RWPE2 (cell line): ENCODE measurements at regions not wholly inside any gene's neighbourhood (a gene's known extent, or its start where the extent isn't known, plus 50 kb on each side); places are given as distances from the start of the nearest gene placed in this dataset.

Experiments used
- ATAC-seq: fragments of 200-7000 bp; cut with Tn5 transposase; 3 replicates; pipeline ENCODE4 v1.9.1; 2021; ENCODE audit warnings: low read depth
- DNase-seq: peaks from one replicate; pipeline ENCODE4 v3.0.0-alpha.2; 2020; ENCODE audit warnings: low spot score
- H3K27ac ChIP-seq: fragments of 450-650 bp; 2 replicates; pipeline ENCODE4 v1.5.1; 2017; ENCODE audit warnings: mild to moderate bottlenecking; ENCODE audit not compliant: poor library complexity, severe bottlenecking
- H3K27me3 ChIP-seq: fragments of 250-450 bp; sonication (Bioruptor Pico); 2 replicates; pipeline ENCODE4 v1.5.1; 2021; ENCODE audit warnings: mild to moderate bottlenecking, moderate library complexity; ENCODE audit not compliant: insufficient read depth, poor library complexity, severe bottlenecking
- H3K36me3 ChIP-seq: fragments of 250-450 bp; sonication (Bioruptor Pico); 2 replicates; pipeline ENCODE4 v1.5.1; 2020; ENCODE audit warnings: low read depth, mild to moderate bottlenecking, moderate library complexity
- H3K4me1 ChIP-seq: fragments of 250-450 bp; sonication (Bioruptor Pico); 2 replicates; pipeline ENCODE4 v1.5.1; 2021; ENCODE audit warnings: mild to moderate bottlenecking, moderate library complexity; ENCODE audit not compliant: insufficient read depth, poor library complexity, severe bottlenecking
- H3K4me3 ChIP-seq: fragments of 250-450 bp; sonication (Bioruptor Pico); 2 replicates; pipeline ENCODE4 v1.5.1; 2021; ENCODE audit warnings: mild to moderate bottlenecking, moderate library complexity; ENCODE audit not compliant: severe bottlenecking
- H3K9me3 ChIP-seq: fragments of 250-450 bp; sonication (Bioruptor Pico); 2 replicates; pipeline ENCODE4 v1.5.1; 2021; ENCODE audit warnings: mild to moderate bottlenecking, moderate library complexity; ENCODE audit not compliant: severe bottlenecking
- TF ChIP-seq, protein P1 (sequence below): fragments of 450-650 bp; IDR thresholded peaks from one replicate; pipeline ENCODE4 v1.5.1; 2017; ENCODE audit warnings: mild to moderate bottlenecking, moderate library complexity; ENCODE audit not compliant: poor library complexity, severe bottlenecking

DNA sequence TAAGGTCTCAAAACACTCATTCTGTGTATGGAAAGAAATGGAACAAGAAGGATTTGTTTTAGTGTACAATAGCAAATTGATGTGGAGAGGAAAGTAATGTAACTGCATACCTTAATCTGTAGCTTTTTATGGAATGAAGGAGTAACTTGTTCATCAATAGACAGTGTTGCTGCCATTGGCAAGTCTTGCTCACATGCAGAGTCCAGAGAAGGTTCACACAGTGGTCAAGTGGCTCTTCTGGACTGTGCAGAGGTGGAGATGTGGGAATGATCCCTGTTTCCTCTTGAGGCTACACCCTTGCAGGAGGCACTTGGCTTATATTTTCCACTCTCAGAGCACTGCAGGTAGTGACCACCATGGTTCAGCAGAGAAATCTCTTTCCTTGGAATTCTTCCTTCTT, 132.9 kb upstream of the ANKH start:
- TF ChIP-seq, protein P1, sequence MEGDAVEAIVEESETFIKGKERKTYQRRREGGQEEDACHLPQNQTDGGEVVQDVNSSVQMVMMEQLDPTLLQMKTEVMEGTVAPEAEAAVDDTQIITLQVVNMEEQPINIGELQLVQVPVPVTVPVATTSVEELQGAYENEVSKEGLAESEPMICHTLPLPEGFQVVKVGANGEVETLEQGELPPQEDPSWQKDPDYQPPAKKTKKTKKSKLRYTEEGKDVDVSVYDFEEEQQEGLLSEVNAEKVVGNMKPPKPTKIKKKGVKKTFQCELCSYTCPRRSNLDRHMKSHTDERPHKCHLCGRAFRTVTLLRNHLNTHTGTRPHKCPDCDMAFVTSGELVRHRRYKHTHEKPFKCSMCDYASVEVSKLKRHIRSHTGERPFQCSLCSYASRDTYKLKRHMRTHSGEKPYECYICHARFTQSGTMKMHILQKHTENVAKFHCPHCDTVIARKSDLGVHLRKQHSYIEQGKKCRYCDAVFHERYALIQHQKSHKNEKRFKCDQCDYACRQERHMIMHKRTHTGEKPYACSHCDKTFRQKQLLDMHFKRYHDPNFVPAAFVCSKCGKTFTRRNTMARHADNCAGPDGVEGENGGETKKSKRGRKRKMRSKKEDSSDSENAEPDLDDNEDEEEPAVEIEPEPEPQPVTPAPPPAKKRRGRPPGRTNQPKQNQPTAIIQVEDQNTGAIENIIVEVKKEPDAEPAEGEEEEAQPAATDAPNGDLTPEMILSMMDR: no peak
- no peak overlapping the region for H3K4me3 ChIP-seq
- no peak for DNase-seq
- H3K27ac ChIP-seq: no peak overlapping the region
- peaks cover 18% of the 10 kb centered on the region for H3K4me1 ChIP-seq
- H3K36me3 ChIP-seq: no peaks in the 10 kb centered on the region
- no peaks in the 10 kb centered on the region for H3K9me3 ChIP-seq
- no peak for ATAC-seq
- H3K27me3 ChIP-seq: no peaks in the 10 kb centered on the region

DNA sequence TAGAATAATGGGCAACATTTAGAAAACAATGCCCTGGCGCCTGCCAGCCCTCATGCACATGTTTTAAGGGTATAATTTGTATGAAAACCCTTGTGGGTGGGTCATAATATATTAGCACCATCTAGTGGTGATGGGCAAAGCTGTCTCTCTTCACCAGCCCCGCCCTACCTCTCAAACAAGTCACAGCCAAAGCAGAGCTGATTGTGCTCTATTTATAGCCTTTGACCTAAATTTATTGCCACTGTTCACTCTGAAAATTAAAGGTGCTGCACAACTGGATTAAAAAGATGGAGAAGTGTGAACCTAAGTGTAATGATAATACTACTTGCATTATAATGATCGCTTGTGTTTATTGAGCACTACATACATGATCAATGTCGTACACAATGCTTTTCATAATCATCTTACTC, 131.9 kb upstream of the ANKH start:
- Histone ChIP-seq H3K9me3 (no peaks in the 10 kb centered on the region), H3K36me3 (no peaks in the 10 kb centered on the region), H3K4me3 (no peak overlapping the region), H3K27me3 (no peaks in the 10 kb centered on the region), H3K4me1 (peaks cover 8% of the 10 kb centered on the region), H3K27ac (no peak overlapping the region)
- TF ChIP-seq, protein P1: peak; percentile 98
- DNase-seq (no peak), ATAC-seq (peak; percentile 87)

DNA sequence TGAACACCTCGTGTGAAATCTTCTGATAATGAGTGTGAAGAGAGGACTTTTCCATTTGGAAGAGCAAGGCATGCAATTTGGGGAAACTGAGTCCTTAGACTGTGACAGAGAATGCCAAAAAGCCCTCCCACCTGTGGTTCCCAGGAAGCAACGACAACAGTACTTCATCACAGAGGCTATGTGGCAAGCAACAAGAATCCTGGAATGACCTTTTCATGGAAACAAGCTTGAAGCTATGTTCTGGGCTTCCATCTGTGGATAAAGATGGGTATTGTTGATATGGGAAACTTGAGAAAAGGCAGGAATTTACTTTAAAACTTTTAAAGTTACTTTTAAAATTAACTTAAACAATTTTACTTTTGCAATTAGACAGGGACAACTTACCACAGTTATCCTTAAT, 131.2 kb upstream of the ANKH start:
- Histone ChIP-seq H3K4me3 (no peak overlapping the region), H3K27me3 (no peaks in the 10 kb centered on the region), H3K9me3 (no peaks in the 10 kb centered on the region), H3K27ac (no peak overlapping the region), H3K36me3 (no peaks in the 10 kb centered on the region), H3K4me1 (peaks cover under 1% of the 10 kb centered on the region)
- DNase-seq: no peak
- TF ChIP-seq, protein P1: no peak
- ATAC-seq: no peak

DNA sequence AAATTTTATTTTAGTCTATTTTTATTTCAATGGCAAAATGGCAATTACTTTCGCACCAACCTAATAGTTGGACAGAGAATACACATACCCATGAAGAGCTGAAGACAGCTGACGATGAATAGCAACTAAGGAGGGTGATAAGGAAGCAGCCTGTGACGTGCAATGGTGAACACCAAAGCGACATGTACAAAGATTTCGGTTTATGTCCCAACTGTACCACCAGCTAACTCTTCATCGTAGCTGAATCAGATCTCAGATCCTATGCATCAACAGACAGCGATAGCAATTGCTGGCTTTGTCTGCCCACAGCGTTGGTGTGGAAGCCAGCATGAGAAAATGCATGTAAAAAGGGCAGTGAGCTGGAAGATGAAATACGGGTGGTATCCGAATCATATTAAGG, 130.6 kb upstream of the ANKH start:
- ATAC-seq: no peak
- Histone ChIP-seq H3K4me3 (no peak overlapping the region), H3K36me3 (no peaks in the 10 kb centered on the region), H3K27me3 (no peaks in the 10 kb centered on the region), H3K27ac (no peak overlapping the region), H3K9me3 (no peaks in the 10 kb centered on the region), H3K4me1 (no peaks in the 10 kb centered on the region)
- TF ChIP-seq, protein P1: no peak
- no peak for DNase-seq

DNA sequence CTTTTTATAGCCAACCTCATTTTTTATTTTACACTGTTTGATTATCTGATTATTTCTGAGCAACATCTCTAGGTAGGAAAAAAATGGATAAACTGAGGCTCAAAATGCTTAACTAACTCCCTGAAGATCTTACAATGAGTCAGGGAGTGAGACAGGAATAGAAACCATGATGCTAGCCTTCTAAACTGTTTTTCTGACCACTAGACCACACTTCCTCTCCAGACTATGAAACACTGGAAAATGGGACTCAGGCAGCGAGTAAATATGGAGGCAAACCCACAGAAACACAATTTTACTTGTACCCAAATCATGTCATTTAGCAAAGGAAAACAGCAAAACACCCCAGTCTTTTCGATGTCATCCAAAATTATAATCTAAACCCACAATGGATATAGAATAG, 129.9 kb upstream of the ANKH start:
- no peak overlapping the region for H3K27ac ChIP-seq
- no peak for ATAC-seq
- no peak for DNase-seq

More for the DNA sequence above, 129.9 kb upstream of the ANKH start:
- Histone ChIP-seq H3K27me3 (no peaks in the 10 kb centered on the region), H3K4me1 (no peaks in the 10 kb centered on the region), H3K4me3 (no peak overlapping the region), H3K36me3 (no peaks in the 10 kb centered on the region), H3K9me3 (no peaks in the 10 kb centered on the region)
- TF ChIP-seq, protein P1: no peak
